HG03159 (cell line): ENCODE measurements at regions not wholly inside any gene's neighbourhood (a gene's known extent, or its start where the extent isn't known, plus 50 kb on each side); places are given as distances from the start of the nearest gene placed in this dataset.

Source experiments
- ATAC-seq: cut with Tn5 transposase; IDR thresholded peaks from one replicate; pipeline ENCODE4 v1.9.1; 2021; ENCODE audit warnings: mild to moderate bottlenecking, moderate library complexity; ENCODE audit not compliant: unreplicated experiment

GRCh38 chr7:45235905-45236304 is 78.3 kb downstream of the RAMP3 start:
- ATAC-seq: no peak

- ATAC-seq: no peak
Measured at GRCh38 chr7:45236666-45237065, 79.1 kb downstream of the RAMP3 start.

- ATAC-seq: no peak
Measured at GRCh38 chr7:45237788-45238461, 80.3 kb downstream of the RAMP3 start.

- no peak for ATAC-seq
Measured at GRCh38 chr7:45238806-45239205, 81.2 kb downstream of the RAMP3 start.

GRCh38 chr7:45239486-45239885 is 81.9 kb downstream of the RAMP3 start:
- no peak for ATAC-seq

- no peak for ATAC-seq
Measured at GRCh38 chr7:45240273-45240771, 82.7 kb downstream of the RAMP3 start.

- ATAC-seq: no peak
Measured at GRCh38 chr7:45240926-45241325, 83.3 kb downstream of the RAMP3 start.

- no peak for ATAC-seq
Measured at GRCh38 chr7:45241339-45242109, 83.9 kb downstream of the RAMP3 start.

GRCh38 chr7:45242261-45242660 is 84.7 kb downstream of the RAMP3 start:
- ATAC-seq: no peak

GRCh38 chr7:45242698-45243097 is 85.1 kb downstream of the RAMP3 start:
- no peak for ATAC-seq

- no peak for ATAC-seq
Measured at GRCh38 chr7:45244981-45245380, 87.4 kb downstream of the RAMP3 start.

- ATAC-seq: no peak
Measured at GRCh38 chr7:45246339-45246738, 88.7 kb downstream of the RAMP3 start.

- ATAC-seq: no peak
Measured at GRCh38 chr7:45252248-45252647, 94.7 kb downstream of the RAMP3 start.

- no peak for ATAC-seq
Measured at GRCh38 chr7:45252857-45253256, 95.3 kb downstream of the RAMP3 start.

- no peak for ATAC-seq
Measured at GRCh38 chr7:45253368-45253767, 95.8 kb downstream of the RAMP3 start.

- ATAC-seq: no peak
Measured at GRCh38 chr7:45255187-45255586, 97.6 kb downstream of the RAMP3 start.

- no peak for ATAC-seq
Measured at GRCh38 chr7:45256309-45256708, 98.7 kb downstream of the RAMP3 start.

GRCh38 chr7:45256775-45257174 is 99.2 kb downstream of the RAMP3 start:
- ATAC-seq: no peak

- no peak for ATAC-seq
Measured at GRCh38 chr7:45257284-45257683, 99.7 kb downstream of the RAMP3 start.

- no peak for ATAC-seq
Measured at GRCh38 chr7:45258533-45259226, 101.1 kb downstream of the RAMP3 start.

- ATAC-seq: no peak
Measured at GRCh38 chr7:45259227-45259596, 101.6 kb downstream of the RAMP3 start.
